Pons (tissue), 1 donor: ENCODE measurements at regions not wholly inside any gene's neighbourhood (a gene's known extent, or its start where the extent isn't known, plus 50 kb on each side); places are given as distances from the start of the nearest gene placed in this dataset.

Source experiments
- DNase-seq: peaks from one replicate; pipeline ENCODE4 v3.0.0-alpha.2; 2016; ENCODE audit warnings: low spot score

GRCh38 chr11:81756864-81757595 is 976.6 kb downstream of the FAM181B start:
- DNase-seq = no peak

- no peak for DNase-seq
These were observed 984.4 kb downstream of the FAM181B start for GRCh38 chr11:81749245-81749644.

- no peak for DNase-seq
These were observed 989.1 kb downstream of the FAM181B start for GRCh38 chr11:81744336-81745116.

- DNase-seq = no peak
These were observed 1008.0 kb downstream of the FAM181B start for GRCh38 chr11:81725701-81726100.

- DNase-seq = no peak
These were observed 1016.0 kb downstream of the FAM181B start for GRCh38 chr11:81717695-81718094.

- DNase-seq = no peak
These were observed 1025.8 kb downstream of the FAM181B start for GRCh38 chr11:81707881-81708280.

- no peak for DNase-seq
These were observed 1028.4 kb downstream of the FAM181B start for GRCh38 chr11:81705283-81705682.

- no peak for DNase-seq
These were observed 1033.6 kb downstream of the FAM181B start for GRCh38 chr11:81700076-81700475.

GRCh38 chr11:81687057-81687456 is 1046.6 kb downstream of the FAM181B start:
- no peak for DNase-seq

GRCh38 chr11:81674211-81674610 is 1059.5 kb downstream of the FAM181B start:
- DNase-seq = no peak

- DNase-seq = no peak
These were observed 1060.7 kb downstream of the FAM181B start for GRCh38 chr11:81673001-81673400.

- DNase-seq = no peak
These were observed 1063.6 kb downstream of the FAM181B start for GRCh38 chr11:81669935-81670543.

GRCh38 chr11:81658722-81659121 is 1074.9 kb downstream of the FAM181B start:
- DNase-seq = no peak

- no peak for DNase-seq
These were observed 1078.3 kb downstream of the FAM181B start for GRCh38 chr11:81655351-81655750.

- DNase-seq = peak; percentile 19
These were observed 1086.3 kb downstream of the FAM181B start for GRCh38 chr11:81647374-81647773.

- DNase-seq = peak; percentile 75
These were observed 1089.3 kb downstream of the FAM181B start for GRCh38 chr11:81644239-81644840.

- DNase-seq = no peak
These were observed 1099.2 kb downstream of the FAM181B start for GRCh38 chr11:81634483-81634882.

GRCh38 chr11:81602508-81602907 is 1131.2 kb downstream of the FAM181B start:
- DNase-seq = no peak

GRCh38 chr11:81596704-81597103 is 1137.0 kb downstream of the FAM181B start:
- no peak for DNase-seq

- DNase-seq = no peak
These were observed 1148.2 kb downstream of the FAM181B start for GRCh38 chr11:81585390-81585933.

- DNase-seq = no peak
These were observed 1154.3 kb downstream of the FAM181B start for GRCh38 chr11:81579339-81579738.

GRCh38 chr11:81578571-81578970 is 1155.1 kb downstream of the FAM181B start:
- DNase-seq = no peak
